ENCODE measurements at regions not wholly inside any gene's neighbourhood (a gene's known extent, or its start where the extent isn't known, plus 50 kb on each side); places are given as distances from the start of the nearest gene placed in this dataset.

DNA sequence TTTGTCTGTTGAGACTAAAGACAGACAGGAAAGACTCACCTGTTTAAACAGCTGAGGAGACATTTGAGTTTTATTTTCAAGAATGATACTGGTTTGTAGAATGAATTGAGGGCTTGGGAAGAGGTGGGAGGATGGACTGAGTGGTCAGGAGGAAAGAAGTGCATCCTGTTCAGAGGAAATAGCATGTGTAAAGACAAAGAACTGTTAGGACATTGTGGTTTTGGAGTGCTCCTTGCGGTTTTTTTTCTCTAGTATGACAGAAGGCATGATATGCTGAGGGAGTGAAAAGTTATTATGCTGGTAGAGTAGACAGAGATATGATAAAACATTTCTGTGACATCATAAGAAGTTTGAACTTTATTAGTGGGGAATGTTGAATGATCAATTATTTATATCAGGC is 270.7 kb upstream of the ELAVL2 start:
- TF ChIP-seq, protein P1, sequence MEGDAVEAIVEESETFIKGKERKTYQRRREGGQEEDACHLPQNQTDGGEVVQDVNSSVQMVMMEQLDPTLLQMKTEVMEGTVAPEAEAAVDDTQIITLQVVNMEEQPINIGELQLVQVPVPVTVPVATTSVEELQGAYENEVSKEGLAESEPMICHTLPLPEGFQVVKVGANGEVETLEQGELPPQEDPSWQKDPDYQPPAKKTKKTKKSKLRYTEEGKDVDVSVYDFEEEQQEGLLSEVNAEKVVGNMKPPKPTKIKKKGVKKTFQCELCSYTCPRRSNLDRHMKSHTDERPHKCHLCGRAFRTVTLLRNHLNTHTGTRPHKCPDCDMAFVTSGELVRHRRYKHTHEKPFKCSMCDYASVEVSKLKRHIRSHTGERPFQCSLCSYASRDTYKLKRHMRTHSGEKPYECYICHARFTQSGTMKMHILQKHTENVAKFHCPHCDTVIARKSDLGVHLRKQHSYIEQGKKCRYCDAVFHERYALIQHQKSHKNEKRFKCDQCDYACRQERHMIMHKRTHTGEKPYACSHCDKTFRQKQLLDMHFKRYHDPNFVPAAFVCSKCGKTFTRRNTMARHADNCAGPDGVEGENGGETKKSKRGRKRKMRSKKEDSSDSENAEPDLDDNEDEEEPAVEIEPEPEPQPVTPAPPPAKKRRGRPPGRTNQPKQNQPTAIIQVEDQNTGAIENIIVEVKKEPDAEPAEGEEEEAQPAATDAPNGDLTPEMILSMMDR (IDR thresholded peaks at IDR 0.05) = no peak
- no peak for TF ChIP-seq POLR2A (IDR thresholded peaks at IDR 0.05)

Measured in ovary (tissue), 3 donors.